OCI-LY7 (cell line): ENCODE measurements at regions not wholly inside any gene's neighbourhood (a gene's known extent, or its start where the extent isn't known, plus 50 kb on each side); places are given as distances from the start of the nearest gene placed in this dataset.

Experiments
- BruUV-seq: library from RNA; stranded (reverse); fragments of 400-500 nt; replicated peaks from 2 replicates; lab custom pipeline; 2021; lab: Mats Ljungman, UMichigan
- CTCF ChIA-PET: fragments of 300-600 bp; sonication (Branson Sonifier 250); formaldehyde crosslinking; loops from one replicate; lab custom pipeline; 2022; ENCODE audit warnings: antibody characterized with exemption; ENCODE audit not compliant: unreplicated experiment; lab: Charles Lee
- POLR2A ChIA-PET: fragments of 300-600 bp; sonication (Branson Sonifier 250); formaldehyde crosslinking; loops from one replicate; lab custom pipeline; 2022; ENCODE audit warnings: antibody characterized with exemption; lab: Charles Lee
- DNase-seq: peaks from one replicate; pipeline ENCODE4 v3.0.0-alpha.2; 2015; ENCODE audit warnings: low spot score
- H2AFZ ChIP-seq: fragments of 200-600 bp; sonication (generic), shearing (Covaris generic); 2 replicates; pipeline ENCODE4 v1.6.1; 2014; ENCODE audit warnings: mild to moderate bottlenecking, antibody characterized with exemption, low read length, moderate library complexity
- H3K27ac ChIP-seq: fragments of 200-600 bp; sonication (generic); 2 replicates; pipeline ENCODE4 v1.5.1; 2014; ENCODE audit warnings: mixed run types, low read depth, mild to moderate bottlenecking, moderate library complexity, low read length, inconsistent platforms; ENCODE audit not compliant: poor library complexity, severe bottlenecking
- H3K36me3 ChIP-seq: fragments of 200-600 bp; sonication (generic); 2 replicates; pipeline ENCODE4 v1.6.1; 2014; ENCODE audit warnings: mild to moderate bottlenecking, antibody characterized with exemption, low read length, moderate library complexity, mixed read lengths; ENCODE audit not compliant: insufficient read depth
- H3K4me1 ChIP-seq: fragments of 200-600 bp; sonication (generic); 2 replicates; pipeline ENCODE4 v1.5.1; 2014; ENCODE audit warnings: mild to moderate bottlenecking, low read length; ENCODE audit not compliant: insufficient read depth, poor library complexity, severe bottlenecking
- H3K4me2 ChIP-seq: fragments of 200-600 bp; sonication (generic); 2 replicates; pipeline ENCODE4 v1.6.1; 2014; ENCODE audit warnings: mild to moderate bottlenecking, low read length
- H3K4me3 ChIP-seq: fragments of 200-600 bp; sonication (generic); 2 replicates; pipeline ENCODE4 v1.5.1; 2014; ENCODE audit warnings: mild to moderate bottlenecking, low read depth, low read length; ENCODE audit not compliant: poor library complexity, severe bottlenecking
- H3K79me2 ChIP-seq: fragments of 200-600 bp; sonication (generic); 2 replicates; pipeline ENCODE4 v1.6.1; 2016; ENCODE audit warnings: low read depth, mild to moderate bottlenecking, low read length, moderate library complexity, mixed read lengths; ENCODE audit not compliant: insufficient read depth
- H3K9me2 ChIP-seq: fragments of 200-600 bp; sonication (generic); 2 replicates; pipeline ENCODE4 v1.6.1; 2016; ENCODE audit warnings: mild to moderate bottlenecking, low read length, mixed read lengths; ENCODE audit not compliant: insufficient read depth
- H3K9me3 ChIP-seq: fragments of 200-600 bp; sonication (generic); 2 replicates; pipeline ENCODE4 v1.6.1; 2014; ENCODE audit warnings: mild to moderate bottlenecking, mixed run types, low read length, mixed read lengths
- H4K20me1 ChIP-seq: fragments of 200-600 bp; sonication (generic); 2 replicates; pipeline ENCODE4 v1.6.1; 2014; ENCODE audit warnings: mild to moderate bottlenecking, antibody characterized with exemption, low read length, moderate library complexity, mixed read lengths; ENCODE audit not compliant: insufficient read depth
- CTCF ChIP-seq: fragments of 200-600 bp; sonication (generic); conservative IDR thresholded peaks from 2 replicates; pipeline ENCODE4 v1.5.1; 2014; ENCODE audit warnings: mild to moderate bottlenecking, antibody characterized with exemption, low read length, moderate library complexity, mixed read lengths
- EZH2phosphoT487 ChIP-seq: fragments of 200-600 bp; sonication (generic); IDR thresholded peaks from 2 replicates; pipeline ENCODE4 v1.6.1; 2018; ENCODE audit warnings: low read depth, borderline replicate concordance, mild to moderate bottlenecking, mixed run types, antibody characterized with exemption, low read length, moderate library complexity, mixed read lengths
- intact Hi-C: fragments of 100-400 bp; cut with micrococcal nuclease; formaldehyde crosslinking; loops from one replicate; pipeline ENCODE4 v1.10.0; 2022; ENCODE audit not compliant: unreplicated experiment

DNA sequence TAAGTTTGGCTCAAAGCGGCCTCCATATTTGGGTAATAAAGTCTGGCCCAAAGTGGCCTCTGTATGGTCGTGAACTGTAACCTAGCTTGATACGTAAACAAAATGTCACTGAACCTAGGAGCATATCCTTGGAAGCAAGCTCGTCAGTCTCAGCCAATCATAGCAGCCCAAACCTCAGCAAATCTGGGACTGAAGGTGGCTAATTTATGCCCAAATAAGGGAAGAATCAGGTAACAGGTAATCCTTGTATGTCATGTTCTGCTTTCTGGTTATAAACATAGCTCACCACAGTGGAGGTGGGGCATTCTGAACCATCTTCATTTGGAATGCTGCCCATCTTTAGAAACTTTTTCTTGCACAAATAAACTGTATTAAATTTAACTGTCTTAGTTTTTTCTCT lies 281.1 kb downstream of the TTLL7 start:
- H3K79me2 ChIP-seq, result no peaks in the 10 kb centered on the region
- H3K4me2 ChIP-seq, result no peak overlapping the region
- intact Hi-C loops, result no loop called here
- no peak overlapping the region for H3K27ac ChIP-seq
- H3K9me2 ChIP-seq, result no peaks in the 10 kb centered on the region
- H3K4me3 ChIP-seq, result no peak overlapping the region
- H4K20me1 ChIP-seq, result no peaks in the 10 kb centered on the region
- ChIA-PET CTCF (no interaction called here), POLR2A (interaction anchor here (0.6 to 1.4 kb wide), 4 partner anchors 15 to 37 kb away, joined by 3 to 4 read pairs (median 4); no protein-coding TSS in a partner anchor)
- no peak overlapping the region for H2AFZ ChIP-seq
- no peaks in the 10 kb centered on the region for H3K36me3 ChIP-seq
- no peak for DNase-seq
- H3K9me3 ChIP-seq, result no peaks in the 10 kb centered on the region
- no peaks in the 10 kb centered on the region for H3K4me1 ChIP-seq
- BruUV-seq, result no TSS peak
- TF ChIP-seq EZH2phosphoT487 (no peak), CTCF (no peak)

- Histone ChIP-seq H3K79me2 (no peaks in the 10 kb centered on the region), H3K4me3 (no peak overlapping the region), H3K9me2 (no peaks in the 10 kb centered on the region), H3K4me1 (no peaks in the 10 kb centered on the region), H3K4me2 (no peak overlapping the region), H3K27ac (no peak overlapping the region), H3K9me3 (no peaks in the 10 kb centered on the region), H4K20me1 (no peaks in the 10 kb centered on the region), H2AFZ (no peak overlapping the region), H3K36me3 (no peaks in the 10 kb centered on the region)
- BruUV-seq, result no TSS peak
- intact Hi-C loops, result no loop called here
- TF ChIP-seq EZH2phosphoT487, result no peak
- TF ChIP-seq CTCF, result no peak
- DNase-seq, result no peak
- ChIA-PET CTCF (no interaction called here), POLR2A (interaction anchor here (1.3 kb wide), 1 partner anchor 26 kb away, joined by 3 read pairs; no protein-coding TSS in a partner anchor)
These were observed 282.3 kb downstream of the TTLL7 start for GRCh38 chr1:83716641-83717040.

DNA sequence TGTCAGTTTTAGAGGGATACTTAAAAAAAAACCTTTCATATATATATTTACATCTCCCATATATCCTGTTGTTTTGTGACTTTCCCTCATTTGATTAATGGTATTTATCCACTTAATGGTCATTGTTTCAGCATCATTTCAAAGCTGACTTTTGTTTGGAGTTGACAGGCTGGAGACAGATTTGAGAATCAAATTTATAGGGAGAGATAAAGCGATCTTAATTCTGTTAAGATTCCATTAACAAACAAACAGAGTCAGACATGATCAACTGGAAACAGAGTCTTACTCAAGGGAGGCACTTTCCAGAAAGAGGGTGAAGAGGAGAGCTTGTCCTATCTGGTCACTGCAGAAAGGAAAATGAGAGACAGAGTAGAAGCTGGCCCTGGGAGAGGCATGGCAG lies 283.4 kb downstream of the TTLL7 start:
- no TSS peak for BruUV-seq
- ChIA-PET CTCF (no interaction called here), POLR2A (no interaction called here)
- no peaks in the 10 kb centered on the region for H3K9me3 ChIP-seq
- H2AFZ ChIP-seq, result no peak overlapping the region
- no peak overlapping the region for H3K27ac ChIP-seq
- H3K36me3 ChIP-seq, result no peaks in the 10 kb centered on the region
- H3K79me2 ChIP-seq, result no peaks in the 10 kb centered on the region
- TF ChIP-seq CTCF, result no peak
- TF ChIP-seq EZH2phosphoT487, result no peak
- H3K4me3 ChIP-seq, result no peak overlapping the region
- no peaks in the 10 kb centered on the region for H3K4me1 ChIP-seq
- no peak for DNase-seq
- no peaks in the 10 kb centered on the region for H3K9me2 ChIP-seq
- H3K4me2 ChIP-seq, result no peak overlapping the region
- intact Hi-C loops, result no loop called here
- H4K20me1 ChIP-seq, result no peaks in the 10 kb centered on the region
